NCI-H2029 treated with DMSO at 0.1 percent for 48 hours (cell line): ENCODE measurements at regions not wholly inside any gene's neighbourhood (a gene's known extent, or its start where the extent isn't known, plus 50 kb on each side); places are given as distances from the start of the nearest gene placed in this dataset.
"Not testable (repeated sequence)": the region's sequence is repeated elsewhere in the genome, so short reads cannot be mapped to it uniquely, and the experiment has no call there.

Source experiments
- DNase-seq: peaks from one replicate; lab custom pipeline; 2025; lab: John Stamatoyannopoulos, UW

- not testable (repeated sequence) for DNase-seq
Measured at GRCh38 chrX:96529386-96529785, 155.3 kb upstream of the DIAPH2 start.

- no peak for DNase-seq
Measured at GRCh38 chrX:96538104-96538725, 146.4 kb upstream of the DIAPH2 start.

- DNase-seq: no peak
Measured at GRCh38 chrX:96540111-96540631, 144.5 kb upstream of the DIAPH2 start.

GRCh38 chrX:96546281-96546680 lies 138.4 kb upstream of the DIAPH2 start:
- DNase-seq: not testable (repeated sequence)

- DNase-seq: no peak
Measured at GRCh38 chrX:96551322-96551872, 133.2 kb upstream of the DIAPH2 start.

GRCh38 chrX:96556886-96557285 lies 127.8 kb upstream of the DIAPH2 start:
- no peak for DNase-seq

- not testable (repeated sequence) for DNase-seq
Measured at GRCh38 chrX:96561129-96561528, 123.5 kb upstream of the DIAPH2 start.

GRCh38 chrX:96563646-96564045 lies 121.0 kb upstream of the DIAPH2 start:
- DNase-seq: no peak

GRCh38 chrX:96564595-96564994 lies 120.0 kb upstream of the DIAPH2 start:
- DNase-seq: no peak

- DNase-seq: no peak
Measured at GRCh38 chrX:96566878-96567277, 117.8 kb upstream of the DIAPH2 start.

GRCh38 chrX:96568071-96568470 lies 116.6 kb upstream of the DIAPH2 start:
- no peak for DNase-seq

- no peak for DNase-seq
Measured at GRCh38 chrX:96569034-96569433, 115.6 kb upstream of the DIAPH2 start.

- DNase-seq: no peak
Measured at GRCh38 chrX:96575011-96575410, 109.6 kb upstream of the DIAPH2 start.

- DNase-seq: no peak
Measured at GRCh38 chrX:96576368-96576767, 108.3 kb upstream of the DIAPH2 start.

- no peak for DNase-seq
Measured at GRCh38 chrX:96578781-96579180, 105.9 kb upstream of the DIAPH2 start.

- DNase-seq: no peak
Measured at GRCh38 chrX:96579252-96579651, 105.4 kb upstream of the DIAPH2 start.

GRCh38 chrX:96590403-96590802 lies 94.2 kb upstream of the DIAPH2 start:
- no peak for DNase-seq

- DNase-seq: no peak
Measured at GRCh38 chrX:96591421-96591820, 93.2 kb upstream of the DIAPH2 start.

GRCh38 chrX:96597847-96598246 lies 86.8 kb upstream of the DIAPH2 start:
- not testable (repeated sequence) for DNase-seq

- DNase-seq: no peak
Measured at GRCh38 chrX:96611619-96612362, 72.9 kb upstream of the DIAPH2 start.

- no peak for DNase-seq
Measured at GRCh38 chrX:96615448-96615847, 69.2 kb upstream of the DIAPH2 start.

GRCh38 chrX:96619588-96619987 lies 65.1 kb upstream of the DIAPH2 start:
- no peak for DNase-seq

- DNase-seq: no peak
Measured at GRCh38 chrX:96621811-96622210, 62.8 kb upstream of the DIAPH2 start.
